WTC11 (cell line): ENCODE measurements at regions not wholly inside any gene's neighbourhood (a gene's known extent, or its start where the extent isn't known, plus 50 kb on each side); places are given as distances from the start of the nearest gene placed in this dataset.
"Not testable (repeated sequence)": the region's sequence is repeated elsewhere in the genome, so short reads cannot be mapped to it uniquely, and the experiment has no call there.

Source experiments
- ATAC-seq: fragments of 200-7000 bp; cut with Tn5 transposase; 2 replicates; pipeline ENCODE4 v1.10.0; 2021; ENCODE audit warnings: mild to moderate bottlenecking, moderate library complexity
- CTCF ChIA-PET: fragments of 300-600 bp; sonication (Branson Sonifier 250); formaldehyde crosslinking; loops from one replicate; lab custom pipeline; 2021; ENCODE audit warnings: antibody characterized with exemption; lab: Charles Lee
- POLR2A ChIA-PET: fragments of 350-600 bp; sonication (Branson Sonifier 250); formaldehyde crosslinking; loops from one replicate; lab custom pipeline; 2021; ENCODE audit warnings: antibody characterized with exemption; lab: Charles Lee
- DNase-seq: peaks from one replicate; pipeline ENCODE4 v3.0.0; 2021; ENCODE audit warnings: low spot score
- H3K27ac Mint-ChIP-seq: 2 replicates; pipeline ENCODE4 v1.8.0; 2021; ENCODE audit warnings: mixed read lengths
- H3K27me3 Mint-ChIP-seq: 2 replicates; pipeline ENCODE4 v1.8.0; 2021; ENCODE audit warnings: low read depth, mild to moderate bottlenecking, moderate library complexity, mixed read lengths
- H3K36me3 Mint-ChIP-seq: 2 replicates; pipeline ENCODE4 v1.8.0; 2021; ENCODE audit warnings: mixed read lengths
- H3K4me1 Mint-ChIP-seq: 2 replicates; pipeline ENCODE4 v1.8.0; 2022; ENCODE audit warnings: mixed read lengths
- H3K4me3 Mint-ChIP-seq: 2 replicates; pipeline ENCODE4 v1.8.0; 2021; ENCODE audit warnings: mild to moderate bottlenecking, moderate library complexity, mixed read lengths
- H3K9me3 Mint-ChIP-seq: 2 replicates; pipeline ENCODE4 v1.8.0; 2021; ENCODE audit warnings: mixed read lengths
- ATF1 ChIP-seq: sonication (generic); formaldehyde crosslinking; IDR thresholded peaks from 2 replicates; pipeline ENCODE4 v1.8.1; 2023; ENCODE audit warnings: mild to moderate bottlenecking, moderate library complexity, missing genetic modification reagents
- HMGXB4 ChIP-seq: sonication (generic); formaldehyde crosslinking; IDR thresholded peaks from 2 replicates; pipeline ENCODE4 v1.8.1; 2023; ENCODE audit warnings: mild to moderate bottlenecking, moderate library complexity, missing genetic modification reagents
- IRF1 ChIP-seq: sonication (generic); formaldehyde crosslinking; IDR thresholded peaks from 2 replicates; pipeline ENCODE4 v1.8.0; 2023; ENCODE audit warnings: missing genetic modification reagents
- NR1H2 ChIP-seq: sonication (generic); formaldehyde crosslinking; IDR thresholded peaks from 2 replicates; pipeline ENCODE4 v1.9.0; 2021; ENCODE audit warnings: mild to moderate bottlenecking, moderate library complexity, missing genetic modification reagents
- NR2C2 ChIP-seq: sonication (generic); formaldehyde crosslinking; IDR thresholded peaks from 2 replicates; pipeline ENCODE4 v1.8.0; 2022; ENCODE audit warnings: mild to moderate bottlenecking, missing genetic modification reagents
- RELA ChIP-seq: sonication (generic); formaldehyde crosslinking; IDR thresholded peaks from 2 replicates; pipeline ENCODE4 v1.8.1; 2022; ENCODE audit warnings: missing genetic modification reagents, mild to moderate bottlenecking, borderline replicate concordance
- USF1 ChIP-seq: sonication (generic); formaldehyde crosslinking; IDR thresholded peaks from 2 replicates; pipeline ENCODE4 v1.8.0; 2022; ENCODE audit warnings: mild to moderate bottlenecking, missing genetic modification reagents
- ZNF138 ChIP-seq: sonication (generic); formaldehyde crosslinking; conservative IDR thresholded peaks from 2 replicates; pipeline ENCODE4 v1.8.1; 2022; ENCODE audit warnings: mild to moderate bottlenecking, moderate library complexity, missing genetic modification reagents
- ZNF263 ChIP-seq: sonication (generic); formaldehyde crosslinking; IDR thresholded peaks from 2 replicates; pipeline ENCODE4 v1.8.1; 2022; ENCODE audit warnings: low read depth, mild to moderate bottlenecking, moderate library complexity, missing genetic modification reagents
- ZNF396 ChIP-seq: fragments of 250-450 bp; sonication (Bioruptor Pico); IDR thresholded peaks from 2 replicates; pipeline ENCODE4 v1.8.0; 2021; ENCODE audit warnings: mild to moderate bottlenecking, moderate library complexity, borderline replicate concordance
- ZNF423 ChIP-seq: fragments of 250-450 bp; sonication (Bioruptor Pico); IDR thresholded peaks from 2 replicates; pipeline ENCODE4 v2.1.2; 2022; ENCODE audit warnings: mild to moderate bottlenecking, moderate library complexity
- ZNF512 ChIP-seq: sonication (generic); formaldehyde crosslinking; IDR thresholded peaks from 2 replicates; pipeline ENCODE4 v1.8.1; 2022; ENCODE audit warnings: missing genetic modification reagents, borderline replicate concordance
- ZNF532 ChIP-seq: fragments of 250-450 bp; sonication (Bioruptor Pico); IDR thresholded peaks from 2 replicates; pipeline ENCODE4 v1.9.0; 2021; ENCODE audit warnings: mild to moderate bottlenecking, borderline replicate concordance
- TF ChIP-seq, protein P1 (sequence below): fragments of 250-450 bp; sonication (Bioruptor Pico); IDR thresholded peaks from 2 replicates; pipeline ENCODE4 v1.9.0; 2021; ENCODE audit warnings: mild to moderate bottlenecking
- TF ChIP-seq, protein P2 (sequence below): sonication (generic); formaldehyde crosslinking; IDR thresholded peaks from 2 replicates; pipeline ENCODE4 v1.8.0; 2022; ENCODE audit warnings: mild to moderate bottlenecking, missing genetic modification reagents

- DNase-seq (no peak), ATAC-seq (no peak)
- no peaks in the 10 kb centered on the region for H3K27me3 Mint-ChIP-seq
- H3K36me3 Mint-ChIP-seq, result no peaks in the 10 kb centered on the region
- H3K9me3 Mint-ChIP-seq, result peaks cover 7% of the 10 kb centered on the region
- no peaks in the 10 kb centered on the region for H3K4me1 Mint-ChIP-seq
- H3K4me3 Mint-ChIP-seq, result no peak overlapping the region
- ChIA-PET POLR2A (no interaction called here), CTCF (no interaction called here)
- TF ChIP-seq RELA (CRISPR knock-in tag), result no peak
- TF ChIP-seq, protein P1, sequence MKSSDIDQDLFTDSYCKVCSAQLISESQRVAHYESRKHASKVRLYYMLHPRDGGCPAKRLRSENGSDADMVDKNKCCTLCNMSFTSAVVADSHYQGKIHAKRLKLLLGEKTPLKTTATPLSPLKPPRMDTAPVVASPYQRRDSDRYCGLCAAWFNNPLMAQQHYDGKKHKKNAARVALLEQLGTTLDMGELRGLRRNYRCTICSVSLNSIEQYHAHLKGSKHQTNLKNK (CRISPR knock-in tag), result no peak
- no peak for TF ChIP-seq ZNF138 (CRISPR knock-in tag)
- H3K27ac Mint-ChIP-seq, result no peak overlapping the region
Observed at GRCh38 chr1:104331763-104332162, 582.1 kb downstream of the AMY1C start.

DNA sequence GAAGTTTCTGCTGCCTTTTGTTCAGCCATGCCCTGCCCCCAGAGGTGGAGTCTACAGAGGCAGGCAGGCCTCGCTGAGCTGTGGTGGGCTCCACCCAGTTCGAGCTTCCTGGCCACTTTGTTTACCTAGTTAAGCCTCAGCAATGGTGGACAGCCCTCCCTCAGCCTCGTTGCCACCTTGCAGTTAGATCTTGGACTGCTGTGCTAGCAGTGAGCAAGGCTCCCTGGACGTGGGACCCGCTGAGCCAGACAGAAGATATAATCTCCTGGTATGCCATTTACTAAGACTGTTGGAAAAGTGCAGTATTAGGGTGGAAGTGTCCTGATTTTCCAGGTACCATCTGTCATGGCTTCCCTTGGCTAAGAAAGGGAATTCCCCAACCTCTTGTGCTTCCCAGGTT is 588.2 kb downstream of the AMY1C start:
- H3K4me3 Mint-ChIP-seq, POLR2A ChIA-PET, H3K27me3 Mint-ChIP-seq, DNase-seq, H3K27ac Mint-ChIP-seq, CTCF ChIA-PET, H3K36me3 Mint-ChIP-seq, ATAC-seq, H3K4me1 Mint-ChIP-seq: not testable (repeated sequence)
- peaks cover 28% of the 10 kb centered on the region for H3K9me3 Mint-ChIP-seq

- Mint-ChIP-seq H3K27ac (no peak overlapping the region), H3K9me3 (peaks cover 26% of the 10 kb centered on the region), H3K27me3 (no peaks in the 10 kb centered on the region; the same call in 1 of the 2 replicates), H3K4me1 (no peaks in the 10 kb centered on the region), H3K36me3 (peaks cover 1% of the 10 kb centered on the region; the same call in 1 of the 2 replicates), H3K4me3 (no peak overlapping the region)
- ChIA-PET POLR2A (no interaction called here), CTCF (no interaction called here)
- no peak for DNase-seq
- TF ChIP-seq ZNF423 (CRISPR knock-in tag) (no peak), ZNF512 (CRISPR knock-in tag) (no peak), ZNF396 (no peak), USF1 (CRISPR knock-in tag) (no peak), ZNF263 (CRISPR knock-in tag) (no peak)
- ATAC-seq, result no peak
Observed at GRCh38 chr1:104341944-104342343, 592.2 kb downstream of the AMY1C start.

DNA sequence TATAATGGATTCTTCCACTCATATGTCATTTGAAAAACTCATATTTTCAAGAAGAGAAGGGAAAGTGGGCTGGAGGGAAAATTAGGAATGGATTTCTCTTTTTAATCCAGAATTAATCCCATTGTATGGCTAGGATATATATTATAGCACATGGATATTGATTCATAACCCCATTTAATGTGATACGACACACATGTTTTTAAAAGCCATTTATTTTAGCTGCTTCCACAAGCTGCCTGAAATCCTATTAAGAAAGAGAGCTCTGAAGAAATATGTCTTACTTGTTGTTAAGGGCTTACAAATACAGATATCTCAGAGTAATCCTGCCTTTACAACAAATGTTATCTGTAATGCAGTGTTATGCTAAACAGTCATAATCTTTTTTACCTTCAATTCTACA is 598.6 kb downstream of the AMY1C start:
- no peak for TF ChIP-seq ZNF532
- TF ChIP-seq, protein P2, sequence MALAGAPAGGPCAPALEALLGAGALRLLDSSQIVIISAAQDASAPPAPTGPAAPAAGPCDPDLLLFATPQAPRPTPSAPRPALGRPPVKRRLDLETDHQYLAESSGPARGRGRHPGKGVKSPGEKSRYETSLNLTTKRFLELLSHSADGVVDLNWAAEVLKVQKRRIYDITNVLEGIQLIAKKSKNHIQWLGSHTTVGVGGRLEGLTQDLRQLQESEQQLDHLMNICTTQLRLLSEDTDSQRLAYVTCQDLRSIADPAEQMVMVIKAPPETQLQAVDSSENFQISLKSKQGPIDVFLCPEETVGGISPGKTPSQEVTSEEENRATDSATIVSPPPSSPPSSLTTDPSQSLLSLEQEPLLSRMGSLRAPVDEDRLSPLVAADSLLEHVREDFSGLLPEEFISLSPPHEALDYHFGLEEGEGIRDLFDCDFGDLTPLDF (CRISPR knock-in tag), result no peak
- no peak for TF ChIP-seq ATF1 (CRISPR knock-in tag)
- no peak for TF ChIP-seq HMGXB4 (CRISPR knock-in tag)
- no peak for TF ChIP-seq NR1H2 (CRISPR knock-in tag)
- TF ChIP-seq IRF1 (CRISPR knock-in tag), result no peak
- no peak for TF ChIP-seq NR2C2 (CRISPR knock-in tag)
- no peak for ATAC-seq
- Mint-ChIP-seq H3K36me3 (no peaks in the 10 kb centered on the region), H3K27ac (no peak overlapping the region), H3K9me3 (no peaks in the 10 kb centered on the region), H3K27me3 (no peaks in the 10 kb centered on the region), H3K4me1 (no peaks in the 10 kb centered on the region), H3K4me3 (no peak overlapping the region)
- CTCF ChIA-PET, result no interaction called here
- POLR2A ChIA-PET, result no interaction called here
- no peak for DNase-seq
